GM21381 (cell line): ENCODE measurements at regions not wholly inside any gene's neighbourhood (a gene's known extent, or its start where the extent isn't known, plus 50 kb on each side); places are given as distances from the start of the nearest gene placed in this dataset.
"Not testable (repeated sequence)": the region's sequence is repeated elsewhere in the genome, so short reads cannot be mapped to it uniquely, and the experiment has no call there.

ENCODE experiments used
- ATAC-seq: cut with Tn5 transposase; IDR thresholded peaks from one replicate; pipeline ENCODE4 v1.9.1; 2021; ENCODE audit warnings: mild to moderate bottlenecking, moderate library complexity; ENCODE audit not compliant: unreplicated experiment

- no peak for ATAC-seq
Measured at GRCh38 chr6:168948002-168948401, 305.6 kb downstream of the THBS2 start.

GRCh38 chr6:168943231-168943905 is 310.3 kb downstream of the THBS2 start:
- ATAC-seq, result no peak

- ATAC-seq, result no peak
Measured at GRCh38 chr6:168942646-168943045, 311.0 kb downstream of the THBS2 start.

- ATAC-seq, result no peak
Measured at GRCh38 chr6:168941036-168941435, 312.6 kb downstream of the THBS2 start.

- ATAC-seq, result no peak
Measured at GRCh38 chr6:168939796-168940195, 313.9 kb downstream of the THBS2 start.

- no peak for ATAC-seq
Measured at GRCh38 chr6:168939041-168939440, 314.6 kb downstream of the THBS2 start.

GRCh38 chr6:168938546-168938945 is 315.1 kb downstream of the THBS2 start:
- no peak for ATAC-seq

GRCh38 chr6:168937054-168937453 is 316.6 kb downstream of the THBS2 start:
- ATAC-seq, result no peak

GRCh38 chr6:168935628-168936010 is 318.0 kb downstream of the THBS2 start:
- ATAC-seq, result no peak

- ATAC-seq, result no peak
Measured at GRCh38 chr6:168934660-168935627, 318.7 kb downstream of the THBS2 start.

- ATAC-seq, result not testable (repeated sequence)
Measured at GRCh38 chr6:168932171-168932570, 321.5 kb downstream of the THBS2 start.

GRCh38 chr6:168931072-168931471 is 322.6 kb downstream of the THBS2 start:
- ATAC-seq, result not testable (repeated sequence)

GRCh38 chr6:168929871-168930450 is 323.7 kb downstream of the THBS2 start:
- ATAC-seq, result no peak

GRCh38 chr6:168928012-168928411 is 325.6 kb downstream of the THBS2 start:
- no peak for ATAC-seq

GRCh38 chr6:168927026-168927425 is 326.6 kb downstream of the THBS2 start:
- no peak for ATAC-seq

- ATAC-seq, result no peak
Measured at GRCh38 chr6:168926306-168926705, 327.3 kb downstream of the THBS2 start.

GRCh38 chr6:168925671-168926070 is 328.0 kb downstream of the THBS2 start:
- no peak for ATAC-seq

GRCh38 chr6:168923171-168923570 is 330.5 kb downstream of the THBS2 start:
- ATAC-seq, result no peak

GRCh38 chr6:168922436-168922835 is 331.2 kb downstream of the THBS2 start:
- ATAC-seq, result no peak

GRCh38 chr6:168920289-168920688 is 333.4 kb downstream of the THBS2 start:
- ATAC-seq, result no peak

GRCh38 chr6:168919470-168920179 is 334.0 kb downstream of the THBS2 start:
- ATAC-seq, result no peak
